C4-2B (cell line): ENCODE measurements at regions not wholly inside any gene's neighbourhood (a gene's known extent, or its start where the extent isn't known, plus 50 kb on each side); places are given as distances from the start of the nearest gene placed in this dataset.
"Not testable (repeated sequence)": the region's sequence is repeated elsewhere in the genome, so short reads cannot be mapped to it uniquely, and the experiment has no call there.

Experiments used
- ZFX ChIP-seq: fragments of 450-650 bp; IDR thresholded peaks from 2 replicates; pipeline ENCODE4 v1.6.1; 2017
- TF ChIP-seq, protein P1 (sequence below): fragments of 450-650 bp; conservative IDR thresholded peaks from 2 replicates; pipeline ENCODE4 v1.5.1; 2017; ENCODE audit warnings: mild to moderate bottlenecking

DNA sequence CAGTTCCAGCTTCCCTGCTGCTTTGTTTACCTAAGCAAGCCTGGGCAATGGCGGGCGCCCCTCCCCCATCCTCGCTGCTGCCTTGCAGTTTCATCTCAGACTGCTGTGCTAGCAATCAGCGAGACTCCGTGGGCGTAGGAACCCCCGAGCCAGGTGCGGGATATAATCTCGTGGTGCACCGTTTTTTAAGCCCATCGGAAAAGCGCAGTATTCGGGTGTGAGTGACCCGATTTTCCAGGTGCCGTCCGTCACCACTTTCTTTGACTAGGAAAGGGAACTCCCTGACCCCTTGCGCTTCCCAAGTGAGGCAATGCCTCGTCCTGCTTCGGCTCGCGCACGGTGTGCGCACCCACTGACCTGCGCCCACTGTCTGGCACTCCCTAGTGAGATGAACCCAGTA is 914.7 kb downstream of the AMY1C start:
- TF ChIP-seq, protein P1, sequence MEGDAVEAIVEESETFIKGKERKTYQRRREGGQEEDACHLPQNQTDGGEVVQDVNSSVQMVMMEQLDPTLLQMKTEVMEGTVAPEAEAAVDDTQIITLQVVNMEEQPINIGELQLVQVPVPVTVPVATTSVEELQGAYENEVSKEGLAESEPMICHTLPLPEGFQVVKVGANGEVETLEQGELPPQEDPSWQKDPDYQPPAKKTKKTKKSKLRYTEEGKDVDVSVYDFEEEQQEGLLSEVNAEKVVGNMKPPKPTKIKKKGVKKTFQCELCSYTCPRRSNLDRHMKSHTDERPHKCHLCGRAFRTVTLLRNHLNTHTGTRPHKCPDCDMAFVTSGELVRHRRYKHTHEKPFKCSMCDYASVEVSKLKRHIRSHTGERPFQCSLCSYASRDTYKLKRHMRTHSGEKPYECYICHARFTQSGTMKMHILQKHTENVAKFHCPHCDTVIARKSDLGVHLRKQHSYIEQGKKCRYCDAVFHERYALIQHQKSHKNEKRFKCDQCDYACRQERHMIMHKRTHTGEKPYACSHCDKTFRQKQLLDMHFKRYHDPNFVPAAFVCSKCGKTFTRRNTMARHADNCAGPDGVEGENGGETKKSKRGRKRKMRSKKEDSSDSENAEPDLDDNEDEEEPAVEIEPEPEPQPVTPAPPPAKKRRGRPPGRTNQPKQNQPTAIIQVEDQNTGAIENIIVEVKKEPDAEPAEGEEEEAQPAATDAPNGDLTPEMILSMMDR, result not testable (repeated sequence)
- TF ChIP-seq ZFX, result not testable (repeated sequence)
